HEK293 (cell line): ENCODE measurements at regions not wholly inside any gene's neighbourhood (a gene's known extent, or its start where the extent isn't known, plus 50 kb on each side); places are given as distances from the start of the nearest gene placed in this dataset.

Source experiments
- CTCF ChIA-PET: fragments of 350-600 bp; formaldehyde crosslinking; extraction: SDS; loops from one replicate; lab custom pipeline; 2021; ENCODE audit warnings: antibody characterized with exemption; lab: Yijun Ruan, JAX
- POLR2A ChIA-PET: fragments of 300-600 bp; formaldehyde crosslinking; extraction: SDS; loops from one replicate; lab custom pipeline; 2020; ENCODE audit warnings: antibody characterized with exemption, inconsistent platforms; lab: Yijun Ruan, JAX
- H3K27ac ChIP-seq: fragments of 200-500 bp; sonication (Bioruptor generic); 2 replicates; pipeline ENCODE4 v1.5.1; 2014; ENCODE audit warnings: low read depth, low read length, control low read depth, inconsistent platforms; ENCODE audit errors: extremely low read depth
- H3K36me3 ChIP-seq, 2 experiments: fragments of 200-500 bp in 1 of 2; sonication (Bioruptor generic) in 1 of 2; 1 replicate in 1 of 2; 2 replicates in 1 of 2; pipeline ENCODE4 v1.5.1; 2014 to 2017; ENCODE audit warnings: inconsistent platforms in 2 of 2, low read length in 2 of 2; ENCODE audit not compliant: control insufficient read depth in 2 of 2, insufficient read depth in 1 of 2
- H3K4me1 ChIP-seq: fragments of 200-500 bp; sonication (Bioruptor generic); 2 replicates; pipeline ENCODE4 v1.5.1; 2014; ENCODE audit warnings: mild to moderate bottlenecking, low read length, inconsistent platforms; ENCODE audit not compliant: control insufficient read depth, insufficient read depth
- H3K4me3 ChIP-seq: 2 replicates; pipeline ENCODE4 v1.5.1; 2011; ENCODE audit warnings: low read depth, mild to moderate bottlenecking, control low read depth, low read length, moderate library complexity
- H3K9me3 ChIP-seq: fragments of 200-500 bp; sonication (Bioruptor generic); 2 replicates; pipeline ENCODE4 v1.5.1; 2014; ENCODE audit warnings: low read depth, low read length, inconsistent platforms; ENCODE audit not compliant: control insufficient read depth, insufficient read depth
- KLF9 ChIP-seq: fragments of 450-650 bp; formaldehyde crosslinking; IDR thresholded peaks from 2 replicates; pipeline ENCODE4 v1.5.1; 2016; ENCODE audit warnings: missing biosample characterization, missing genetic modification characterization, low read depth
- RBAK ChIP-seq: fragments of 450-650 bp; formaldehyde crosslinking; IDR thresholded peaks from 2 replicates; pipeline ENCODE4 v1.5.1; 2016; ENCODE audit warnings: missing biosample characterization, missing genetic modification characterization
- SCRT1 ChIP-seq: fragments of 450-650 bp; formaldehyde crosslinking; IDR thresholded peaks from 2 replicates; pipeline ENCODE4 v1.5.1; 2016; ENCODE audit warnings: missing biosample characterization, missing genetic modification characterization, borderline replicate concordance
- SETDB1 ChIP-seq: IDR thresholded peaks from one replicate; pipeline ENCODE4 v1.6.1; 2017; ENCODE audit warnings: mild to moderate bottlenecking, low read length, moderate library complexity, mixed read lengths; ENCODE audit not compliant: insufficient read length
- TRIM28 ChIP-seq: IDR thresholded peaks from 2 replicates; pipeline ENCODE4 v1.6.1; 2011; ENCODE audit warnings: low read length, control low read depth, borderline replicate concordance
- ZEB2 ChIP-seq: fragments of 450-650 bp; formaldehyde crosslinking; IDR thresholded peaks from 2 replicates; pipeline ENCODE4 v1.5.1; 2016; ENCODE audit warnings: missing biosample characterization, missing genetic modification characterization
- ZFP37 ChIP-seq: fragments of 450-650 bp; formaldehyde crosslinking; IDR thresholded peaks from 2 replicates; pipeline ENCODE4 v1.5.1; 2016; ENCODE audit warnings: missing biosample characterization, missing genetic modification characterization
- ZFP69B ChIP-seq: fragments of 450-650 bp; formaldehyde crosslinking; IDR thresholded peaks from 2 replicates; pipeline ENCODE4 v1.5.1; 2016; ENCODE audit warnings: missing biosample characterization, missing genetic modification characterization
- ZNF248 ChIP-seq: fragments of 450-650 bp; formaldehyde crosslinking; IDR thresholded peaks from 2 replicates; pipeline ENCODE4 v1.5.1; 2017; ENCODE audit warnings: missing biosample characterization, missing genetic modification characterization
- ZNF274 ChIP-seq, 2 experiments: fragments of 200-500 bp in 1 of 2; fragments of 450-650 bp in 1 of 2; sonication (Bioruptor generic) in 1 of 2; formaldehyde crosslinking in 1 of 2; IDR thresholded peaks; 2 replicates each; pipeline versions ENCODE4 v1.5.1 to v1.6.1; 2014 to 2016; ENCODE audit warnings: borderline replicate concordance in 1 of 2, inconsistent platforms in 1 of 2, low read length in 1 of 2, missing biosample characterization in 1 of 2, missing genetic modification characterization in 1 of 2
- ZNF292 ChIP-seq: fragments of 450-650 bp; formaldehyde crosslinking; IDR thresholded peaks from 2 replicates; pipeline ENCODE4 v1.5.1; 2016; ENCODE audit warnings: low read depth, missing biosample characterization, missing genetic modification characterization, borderline replicate concordance
- ZNF549 ChIP-seq: fragments of 450-650 bp; IDR thresholded peaks from 2 replicates; pipeline ENCODE4 v1.5.1; 2018; ENCODE audit warnings: missing biosample characterization, missing genetic modification characterization, mild to moderate bottlenecking, inconsistent platforms, moderate library complexity
- ZNF585B ChIP-seq: fragments of 450-650 bp; formaldehyde crosslinking; IDR thresholded peaks from 2 replicates; pipeline ENCODE4 v1.5.1; 2016; ENCODE audit warnings: missing biosample characterization, missing genetic modification characterization
- ZNF654 ChIP-seq: fragments of 450-650 bp; formaldehyde crosslinking; IDR thresholded peaks from 2 replicates; pipeline ENCODE4 v1.5.1; 2016; ENCODE audit warnings: low read depth, missing biosample characterization, missing genetic modification characterization
- ZNF785 ChIP-seq: fragments of 450-650 bp; formaldehyde crosslinking; IDR thresholded peaks from 2 replicates; pipeline ENCODE4 v1.5.1; 2016; ENCODE audit warnings: missing biosample characterization, missing genetic modification characterization
- TF ChIP-seq, protein P1 (sequence below): fragments of 450-650 bp; formaldehyde crosslinking; IDR thresholded peaks from 2 replicates; pipeline ENCODE4 v1.5.1; 2016; ENCODE audit warnings: missing biosample characterization, missing genetic modification characterization
- TF ChIP-seq, protein P2 (sequence below): fragments of 450-650 bp; formaldehyde crosslinking; IDR thresholded peaks from 2 replicates; pipeline ENCODE4 v1.5.1; 2016; ENCODE audit warnings: missing biosample characterization, missing genetic modification characterization
- TF ChIP-seq, protein P3 (sequence below): fragments of 450-650 bp; formaldehyde crosslinking; IDR thresholded peaks from 2 replicates; pipeline ENCODE4 v1.5.1; 2017; ENCODE audit warnings: missing biosample characterization, missing genetic modification characterization
- TF ChIP-seq, protein P4 (sequence below): fragments of 450-650 bp; formaldehyde crosslinking; IDR thresholded peaks from 2 replicates; pipeline ENCODE4 v1.5.1; 2016; ENCODE audit warnings: missing biosample characterization, missing genetic modification characterization

DNA sequence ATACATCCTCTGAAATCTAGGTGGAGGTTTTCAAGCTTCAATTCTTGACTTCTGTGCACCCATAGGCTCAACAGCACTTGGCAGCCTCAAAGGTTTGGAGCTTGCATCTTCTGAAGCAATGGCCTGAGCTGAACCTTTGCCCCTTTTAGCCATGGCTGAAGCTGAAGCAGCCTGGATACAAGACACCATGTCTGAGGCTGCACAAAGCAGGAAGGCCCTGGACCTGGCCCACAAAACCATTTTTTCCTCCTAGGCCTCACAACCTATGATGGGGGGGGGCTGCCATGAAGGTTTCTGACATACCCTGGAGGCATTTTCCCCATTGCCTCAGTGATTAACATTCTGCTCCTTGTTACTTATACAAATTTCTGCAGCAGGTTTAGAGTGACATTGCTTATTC, 173.3 kb upstream of the PRMT6 start:
- Histone ChIP-seq H3K36me3 (no peaks in the 10 kb centered on the region), H3K4me1 (no peaks in the 10 kb centered on the region), H3K4me3 (no peak overlapping the region), H3K27ac (no peak overlapping the region), H3K9me3 (no peaks in the 10 kb centered on the region)
- ChIA-PET POLR2A (no interaction called here), CTCF (no interaction called here)
- TF ChIP-seq ZNF549 (tag by site-specific recombination) (no peak), ZFP69B (tag by site-specific recombination) (no peak), ZNF585B (tag by site-specific recombination) (peak; percentile 62), ZEB2 (tag by site-specific recombination) (no peak), TRIM28 (no peak)

DNA sequence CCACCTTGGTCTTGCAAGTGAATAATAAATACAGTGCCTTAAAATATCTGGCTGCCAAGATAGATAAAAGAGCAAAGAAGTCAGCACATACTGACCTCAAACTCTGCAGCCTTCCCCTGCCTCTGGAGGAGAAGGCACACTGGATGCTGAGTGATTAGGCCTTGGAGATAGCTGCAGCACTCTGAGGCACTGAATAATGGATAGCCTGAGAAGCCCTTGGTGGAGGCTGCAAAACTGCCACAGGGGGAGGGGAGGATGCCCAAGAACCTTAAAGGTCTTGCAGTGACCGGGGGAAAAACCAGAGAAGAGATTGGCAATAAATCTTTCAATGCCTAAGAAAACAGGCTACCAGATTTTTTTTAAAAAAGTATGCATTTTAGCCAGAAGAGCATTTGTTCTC, 167.4 kb upstream of the PRMT6 start:
- CTCF ChIA-PET: no interaction called here
- POLR2A ChIA-PET: no interaction called here
- no peaks in the 10 kb centered on the region for H3K36me3 ChIP-seq
- no peaks in the 10 kb centered on the region for H3K4me1 ChIP-seq
- H3K9me3 ChIP-seq: no peaks in the 10 kb centered on the region
- no peak overlapping the region for H3K27ac ChIP-seq
- H3K4me3 ChIP-seq: no peak overlapping the region
- TF ChIP-seq SCRT1 (tag by site-specific recombination) (no peak), ZNF292 (tag by site-specific recombination) (no peak), ZNF248 (tag by site-specific recombination) (no peak), KLF9 (tag by site-specific recombination) (no peak), ZNF785 (tag by site-specific recombination) (no peak), ZNF654 (tag by site-specific recombination) (no peak), SETDB1 (no peak), ZFP37 (no peak)
- TF ChIP-seq, protein P1, sequence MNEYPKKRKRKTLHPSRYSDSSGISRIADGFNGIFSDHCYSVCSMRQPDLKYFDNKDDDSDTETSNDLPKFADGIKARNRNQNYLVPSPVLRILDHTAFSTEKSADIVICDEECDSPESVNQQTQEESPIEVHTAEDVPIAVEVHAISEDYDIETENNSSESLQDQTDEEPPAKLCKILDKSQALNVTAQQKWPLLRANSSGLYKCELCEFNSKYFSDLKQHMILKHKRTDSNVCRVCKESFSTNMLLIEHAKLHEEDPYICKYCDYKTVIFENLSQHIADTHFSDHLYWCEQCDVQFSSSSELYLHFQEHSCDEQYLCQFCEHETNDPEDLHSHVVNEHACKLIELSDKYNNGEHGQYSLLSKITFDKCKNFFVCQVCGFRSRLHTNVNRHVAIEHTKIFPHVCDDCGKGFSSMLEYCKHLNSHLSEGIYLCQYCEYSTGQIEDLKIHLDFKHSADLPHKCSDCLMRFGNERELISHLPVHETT (tag by site-specific recombination): no peak
- TF ChIP-seq, protein P2, sequence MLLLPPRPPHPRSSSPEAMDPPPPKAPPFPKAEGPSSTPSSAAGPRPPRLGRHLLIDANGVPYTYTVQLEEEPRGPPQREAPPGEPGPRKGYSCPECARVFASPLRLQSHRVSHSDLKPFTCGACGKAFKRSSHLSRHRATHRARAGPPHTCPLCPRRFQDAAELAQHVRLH: no peak
- TF ChIP-seq, protein P3, sequence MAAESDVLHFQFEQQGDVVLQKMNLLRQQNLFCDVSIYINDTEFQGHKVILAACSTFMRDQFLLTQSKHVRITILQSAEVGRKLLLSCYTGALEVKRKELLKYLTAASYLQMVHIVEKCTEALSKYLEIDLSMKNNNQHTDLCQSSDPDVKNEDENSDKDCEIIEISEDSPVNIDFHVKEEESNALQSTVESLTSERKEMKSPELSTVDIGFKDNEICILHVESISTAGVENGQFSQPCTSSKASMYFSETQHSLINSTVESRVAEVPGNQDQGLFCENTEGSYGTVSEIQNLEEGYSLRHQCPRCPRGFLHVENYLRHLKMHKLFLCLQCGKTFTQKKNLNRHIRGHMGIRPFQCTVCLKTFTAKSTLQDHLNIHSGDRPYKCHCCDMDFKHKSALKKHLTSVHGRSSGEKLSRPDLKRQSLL (tag by site-specific recombination): no peak
- TF ChIP-seq, protein P4, sequence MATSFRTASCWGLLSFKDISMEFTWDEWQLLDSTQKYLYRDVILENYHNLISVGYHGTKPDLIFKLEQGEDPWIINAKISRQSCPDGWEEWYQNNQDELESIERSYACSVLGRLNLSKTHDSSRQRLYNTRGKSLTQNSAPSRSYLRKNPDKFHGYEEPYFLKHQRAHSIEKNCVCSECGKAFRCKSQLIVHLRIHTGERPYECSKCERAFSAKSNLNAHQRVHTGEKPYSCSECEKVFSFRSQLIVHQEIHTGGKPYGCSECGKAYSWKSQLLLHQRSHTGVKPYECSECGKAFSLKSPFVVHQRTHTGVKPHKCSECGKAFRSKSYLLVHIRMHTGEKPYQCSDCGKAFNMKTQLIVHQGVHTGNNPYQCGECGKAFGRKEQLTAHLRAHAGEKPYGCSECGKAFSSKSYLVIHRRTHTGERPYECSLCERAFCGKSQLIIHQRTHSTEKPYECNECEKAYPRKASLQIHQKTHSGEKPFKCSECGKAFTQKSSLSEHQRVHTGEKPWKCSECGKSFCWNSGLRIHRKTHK (tag by site-specific recombination): no peak

DNA sequence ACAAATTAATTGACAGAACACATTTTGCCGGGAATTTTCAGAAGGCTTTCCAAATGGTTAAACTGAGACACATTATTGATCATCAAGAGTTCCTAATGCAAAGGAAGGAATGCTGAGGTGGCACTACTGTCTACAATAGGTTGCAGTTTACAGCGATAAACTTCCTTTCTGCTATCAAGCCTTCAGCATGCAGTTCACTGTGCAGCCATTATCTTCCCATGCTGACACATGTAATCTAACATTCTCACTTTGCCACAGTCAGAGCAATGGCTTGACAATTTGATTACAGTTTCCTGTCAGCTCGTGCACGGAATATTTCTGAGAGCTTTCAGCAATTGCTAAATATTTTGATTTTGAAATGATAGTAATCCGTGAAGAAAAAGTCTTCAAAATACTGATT, 166.9 kb upstream of the PRMT6 start:
- Histone ChIP-seq H3K36me3 (no peaks in the 10 kb centered on the region), H3K27ac (no peak overlapping the region), H3K9me3 (no peaks in the 10 kb centered on the region), H3K4me1 (no peaks in the 10 kb centered on the region), H3K4me3 (no peak overlapping the region)
- POLR2A ChIA-PET: no interaction called here
- CTCF ChIA-PET: no interaction called here
- TF ChIP-seq RBAK (no peak), ZNF274 (IDR thresholded peaks at IDR 0.05; ENCODE audit: low read length) (no peak), ZNF274 (tag by site-specific recombination; IDR thresholded peaks at IDR 0.05; ENCODE audit: borderline replicate concordance) (no peak)
